ENCODE measurements at regions not wholly inside any gene's neighbourhood (a gene's known extent, or its start where the extent isn't known, plus 50 kb on each side); places are given as distances from the start of the nearest gene placed in this dataset.

DNA sequence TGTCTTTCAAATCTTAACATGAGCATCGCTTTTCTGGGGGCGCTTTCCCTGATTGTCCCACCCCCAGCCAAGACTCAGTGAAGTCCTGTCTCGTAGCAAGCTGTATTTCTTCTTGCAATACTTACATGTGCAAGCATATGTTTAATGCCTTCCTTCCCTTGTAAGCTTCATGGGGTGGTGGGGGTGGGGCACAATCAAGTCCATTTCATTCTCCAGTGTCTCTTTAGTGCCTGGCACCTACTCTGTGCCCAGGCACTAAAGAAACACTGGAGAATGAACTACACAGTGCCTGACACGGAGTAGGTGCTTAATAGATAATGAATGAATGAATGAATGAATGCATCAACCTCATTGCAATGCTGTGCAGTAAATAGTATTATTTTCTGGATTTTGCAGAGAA is 143.1 kb downstream of the PLPP3 start:
- Mint-ChIP-seq H3K27me3 (ENCODE audit: insufficient read depth) (peaks cover 6% of the 10 kb centered on the region), H3K9me3 (no peaks in the 10 kb centered on the region), H3K36me3 (ENCODE audit: low read depth) (no peaks in the 10 kb centered on the region), H3K4me3 (peak overlapping the region; percentile 31), H3K27ac (peak overlapping the region; percentile 93), H3K4me1 (peaks cover 86% of the 10 kb centered on the region)
- no peak for DNase-seq
- 43 to 51% methylated on average over 2 to 4 of the region's 4 CpGs for WGBS, 2 experiments (ENCODE audit: insufficient coverage in 1 of 2, insufficient read length in 1 of 2)
- no peak for TF ChIP-seq CTCF (conservative IDR thresholded peaks at IDR 0.05)
- H3K4me3 ChIP-seq (ENCODE audit: low read length): peak overlapping the region; percentile 39
- H3K9me3 ChIP-seq (ENCODE audit: control insufficient read depth, low read length): no peaks in the 10 kb centered on the region
- peak overlapping the region; percentile 97 for H3K27ac ChIP-seq (ENCODE audit: low read depth, low read length)
- peak overlapping the region; percentile 52 for H3K9ac ChIP-seq (ENCODE audit: extremely low read depth, low read length, poor library complexity, severe bottlenecking)
- no peaks in the 10 kb centered on the region for H3K36me3 ChIP-seq (ENCODE audit: control insufficient read depth, insufficient read depth, low read length)
- peaks cover 56% of the 10 kb centered on the region for H3K4me1 ChIP-seq (ENCODE audit: control insufficient read depth, insufficient read depth, low read length)
- H3K27me3 ChIP-seq (ENCODE audit: control insufficient read depth, insufficient read depth, low read length, poor library complexity, severe bottlenecking): no peaks in the 10 kb centered on the region

GRCh38 chr1:56435434-56436262 is 143.7 kb downstream of the PLPP3 start:
- H3K27me3 Mint-ChIP-seq (ENCODE audit: insufficient read depth): peaks cover 6% of the 10 kb centered on the region
- H3K27me3 ChIP-seq (ENCODE audit: control insufficient read depth, insufficient read depth, low read length, poor library complexity, severe bottlenecking): no peaks in the 10 kb centered on the region
- H3K4me3 Mint-ChIP-seq: peak overlapping the region; percentile 31
- H3K9me3 Mint-ChIP-seq: no peaks in the 10 kb centered on the region
- peaks cover 56% of the 10 kb centered on the region for H3K4me1 ChIP-seq (ENCODE audit: control insufficient read depth, insufficient read depth, low read length)
- no peaks in the 10 kb centered on the region for H3K9me3 ChIP-seq (ENCODE audit: control insufficient read depth, low read length)
- peak; percentile 83 for DNase-seq
- peak overlapping the region; percentile 39 for H3K4me3 ChIP-seq (ENCODE audit: low read length)
- no peaks in the 10 kb centered on the region for H3K36me3 Mint-ChIP-seq (ENCODE audit: low read depth)
- 0 to 34% methylated on average over 1 to 2 of the region's 2 CpGs for WGBS, 2 experiments (ENCODE audit: insufficient coverage in 1 of 2, insufficient read length in 1 of 2)
- peak overlapping the region; percentile 52 for H3K9ac ChIP-seq (ENCODE audit: extremely low read depth, low read length, poor library complexity, severe bottlenecking)
- H3K27ac Mint-ChIP-seq: peak overlapping the region; percentile 93
- no peak for TF ChIP-seq CTCF (conservative IDR thresholded peaks at IDR 0.05)
- no peaks in the 10 kb centered on the region for H3K36me3 ChIP-seq (ENCODE audit: control insufficient read depth, insufficient read depth, low read length)
- H3K27ac ChIP-seq (ENCODE audit: low read depth, low read length): peak overlapping the region; percentile 97
- peaks cover 87% of the 10 kb centered on the region for H3K4me1 Mint-ChIP-seq

- Histone ChIP-seq H3K4me3 (ENCODE audit: low read length) (no peak overlapping the region), H3K36me3 (ENCODE audit: control insufficient read depth, insufficient read depth, low read length) (no peaks in the 10 kb centered on the region), H3K9me3 (ENCODE audit: control insufficient read depth, low read length) (no peaks in the 10 kb centered on the region), H3K4me1 (ENCODE audit: control insufficient read depth, insufficient read depth, low read length) (peaks cover 55% of the 10 kb centered on the region), H3K9ac (ENCODE audit: extremely low read depth, low read length, poor library complexity, severe bottlenecking) (no peak overlapping the region), H3K27ac (ENCODE audit: low read depth, low read length) (no peak overlapping the region), H3K27me3 (ENCODE audit: control insufficient read depth, insufficient read depth, low read length, poor library complexity, severe bottlenecking) (no peaks in the 10 kb centered on the region)
- peak overlapping the region; percentile 45 for H3K27ac Mint-ChIP-seq
- no peak overlapping the region for H3K4me3 Mint-ChIP-seq
- peaks cover 87% of the 10 kb centered on the region for H3K4me1 Mint-ChIP-seq
- 68 to 75% methylated on average over 2 to 4 of the region's 4 CpGs for WGBS, 2 experiments (ENCODE audit: insufficient coverage in 1 of 2, insufficient read length in 1 of 2)
- peaks cover 8% of the 10 kb centered on the region for H3K27me3 Mint-ChIP-seq (ENCODE audit: insufficient read depth)
- peak; percentile 77 for DNase-seq
- peak; percentile 75 for TF ChIP-seq CTCF (conservative IDR thresholded peaks at IDR 0.05)
- H3K36me3 Mint-ChIP-seq (ENCODE audit: low read depth): no peaks in the 10 kb centered on the region
- H3K9me3 Mint-ChIP-seq: no peaks in the 10 kb centered on the region
Measured at GRCh38 chr1:56434740-56435139, 144.6 kb downstream of the PLPP3 start.

All from endodermal cell (in vitro differentiated cells).